ENCODE measurements at regions not wholly inside any gene's neighbourhood (a gene's known extent, or its start where the extent isn't known, plus 50 kb on each side); places are given as distances from the start of the nearest gene placed in this dataset.
"Not testable (repeated sequence)": the region's sequence is repeated elsewhere in the genome, so short reads cannot be mapped to it uniquely, and the experiment has no call there.

- H3K27ac ChIP-seq (ENCODE audit: low read depth in 1 of 2, low read length in 1 of 2); ATAC-seq (ENCODE audit: insufficient read depth, low FRiP score); H3K4me3 ChIP-seq; H3K27me3 ChIP-seq (ENCODE audit: control insufficient read depth in 3 of 3, insufficient read depth in 3 of 3, low read length in 2 of 3); H3K9me3 ChIP-seq (ENCODE audit: control insufficient read depth in 4 of 4, insufficient read depth in 3 of 4, low read length in 3 of 4); H3K9ac ChIP-seq (ENCODE audit: insufficient read depth in 1 of 2, low read length in 2 of 2); H3K36me3 ChIP-seq (ENCODE audit: control insufficient read depth in 4 of 4, insufficient read depth in 4 of 4, low read length in 4 of 4); DNase-seq: not testable (repeated sequence)
- peaks cover 0 to 11% (median 4%) of the 10 kb centered on the region in 5 donors for H3K4me1 ChIP-seq (ENCODE audit: control insufficient read depth in 5 of 5, insufficient read depth in 5 of 5, low read length in 5 of 5)
- 41 to 61% methylated on average over 6 of the region's 6 CpGs for WGBS, 2 donors
Measured at GRCh38 chr3:130182475-130182874, 100.8 kb downstream of the ALG1L2 start.

GRCh38 chr3:130183689-130184088 lies 102.1 kb downstream of the ALG1L2 start:
- not testable (repeated sequence) for H3K27ac ChIP-seq (ENCODE audit: low read depth in 1 of 2, low read length in 1 of 2); H3K9me3 ChIP-seq (ENCODE audit: control insufficient read depth in 4 of 4, insufficient read depth in 3 of 4, low read length in 3 of 4); ATAC-seq (ENCODE audit: insufficient read depth, low FRiP score); H3K9ac ChIP-seq (ENCODE audit: insufficient read depth in 1 of 2, low read length in 2 of 2); H3K36me3 ChIP-seq (ENCODE audit: control insufficient read depth in 4 of 4, insufficient read depth in 4 of 4, low read length in 4 of 4); H3K4me3 ChIP-seq; H3K27me3 ChIP-seq (ENCODE audit: control insufficient read depth in 3 of 3, insufficient read depth in 3 of 3, low read length in 2 of 3); DNase-seq
- WGBS, 2 donors, result 46 to 50% methylated on average over 5 of the region's 5 CpGs
- peaks cover 0 to 11% (median 4%) of the 10 kb centered on the region in 5 donors for H3K4me1 ChIP-seq (ENCODE audit: control insufficient read depth in 5 of 5, insufficient read depth in 5 of 5, low read length in 5 of 5)

DNA sequence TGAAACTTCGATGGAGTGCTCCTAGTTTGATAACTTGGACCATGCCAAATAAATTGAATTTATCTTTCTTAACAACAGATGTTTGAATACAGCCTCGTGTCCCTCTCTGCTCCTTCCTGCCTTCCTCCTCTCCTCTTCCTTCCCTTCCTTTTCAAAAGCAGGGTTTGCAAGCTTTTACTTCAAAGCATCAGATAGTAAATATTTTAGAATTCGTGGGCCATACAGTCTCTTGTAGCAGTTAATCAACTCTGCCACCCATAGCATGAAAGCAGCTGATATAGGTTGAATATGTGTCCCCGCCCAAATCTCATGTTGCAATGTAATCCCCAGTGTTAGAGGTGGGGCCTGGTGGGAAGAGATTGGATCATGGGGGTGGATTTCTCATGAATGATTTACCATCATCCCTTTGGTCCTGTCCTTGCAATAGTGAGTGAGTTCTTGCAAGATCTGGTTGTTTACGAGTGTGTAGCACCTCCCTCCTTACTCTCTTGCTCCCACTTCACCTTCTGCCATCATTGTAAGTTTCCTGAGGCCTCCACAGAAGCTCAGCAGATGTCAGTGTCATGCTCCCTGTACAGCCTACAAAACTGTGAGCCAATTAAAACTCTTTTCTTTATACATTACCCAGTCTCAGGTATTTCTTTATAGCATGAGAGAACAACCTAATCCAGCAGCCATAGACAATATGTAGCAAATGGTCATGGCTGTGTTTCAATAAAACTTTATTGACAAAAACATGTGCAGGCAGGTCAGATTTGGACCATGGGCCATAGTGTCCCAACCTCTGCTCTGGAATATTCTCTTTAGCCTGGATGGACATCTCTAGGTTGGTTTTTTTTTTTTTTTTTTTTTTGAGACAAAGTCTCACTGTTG lies 102.8 kb downstream of the ALG1L2 start:
- not testable (repeated sequence) for H3K9ac ChIP-seq (ENCODE audit: insufficient read depth in 1 of 2, low read length in 2 of 2); ATAC-seq (ENCODE audit: insufficient read depth, low FRiP score); H3K27ac ChIP-seq (ENCODE audit: low read depth in 1 of 2, low read length in 1 of 2); H3K4me3 ChIP-seq; H3K36me3 ChIP-seq (ENCODE audit: control insufficient read depth in 4 of 4, insufficient read depth in 4 of 4, low read length in 4 of 4); H3K27me3 ChIP-seq (ENCODE audit: control insufficient read depth in 3 of 3, insufficient read depth in 3 of 3, low read length in 2 of 3); H3K9me3 ChIP-seq (ENCODE audit: control insufficient read depth in 4 of 4, insufficient read depth in 3 of 4, low read length in 3 of 4); H3K4me1 ChIP-seq (ENCODE audit: control insufficient read depth in 5 of 5, insufficient read depth in 5 of 5, low read length in 5 of 5)
- WGBS, 2 donors, result 55 to 63% methylated on average over 5 of the region's 5 CpGs
- peak in 1 of 3 donors; percentile 4 for DNase-seq

DNA sequence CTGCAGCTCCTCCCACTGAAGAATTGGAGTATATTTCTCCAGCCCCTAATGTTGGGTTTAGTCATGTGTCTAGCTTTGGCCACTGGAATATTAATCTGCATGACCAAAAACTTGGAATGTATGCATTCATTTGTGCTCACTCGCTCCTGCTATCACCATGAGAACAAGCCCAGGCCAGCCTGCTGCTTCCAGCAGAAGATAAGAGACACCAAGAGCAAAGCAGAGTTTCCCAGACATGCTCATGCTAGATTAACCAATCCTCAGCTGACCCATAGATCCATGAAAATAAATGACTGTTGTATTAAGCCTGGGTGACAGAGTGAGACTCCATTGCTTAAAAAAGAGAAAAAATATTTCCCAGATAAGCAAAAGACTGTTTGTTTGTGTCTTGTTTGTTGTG lies 119.6 kb downstream of the ALG1L2 start:
- not testable (repeated sequence) for H3K4me1 ChIP-seq (ENCODE audit: control insufficient read depth in 5 of 5, insufficient read depth in 5 of 5, low read length in 5 of 5); H3K27me3 ChIP-seq (ENCODE audit: control insufficient read depth in 3 of 3, insufficient read depth in 3 of 3, low read length in 2 of 3); H3K9me3 ChIP-seq (ENCODE audit: control insufficient read depth in 4 of 4, insufficient read depth in 3 of 4, low read length in 3 of 4); H3K27ac ChIP-seq (ENCODE audit: low read depth in 1 of 2, low read length in 1 of 2); H3K36me3 ChIP-seq (ENCODE audit: control insufficient read depth in 4 of 4, insufficient read depth in 4 of 4, low read length in 4 of 4); H3K9ac ChIP-seq (ENCODE audit: insufficient read depth in 1 of 2, low read length in 2 of 2); DNase-seq; ATAC-seq (ENCODE audit: insufficient read depth, low FRiP score); H3K4me3 ChIP-seq
- 81 to 95% methylated on average over 1 of the region's 1 CpG for WGBS, 2 donors

DNA sequence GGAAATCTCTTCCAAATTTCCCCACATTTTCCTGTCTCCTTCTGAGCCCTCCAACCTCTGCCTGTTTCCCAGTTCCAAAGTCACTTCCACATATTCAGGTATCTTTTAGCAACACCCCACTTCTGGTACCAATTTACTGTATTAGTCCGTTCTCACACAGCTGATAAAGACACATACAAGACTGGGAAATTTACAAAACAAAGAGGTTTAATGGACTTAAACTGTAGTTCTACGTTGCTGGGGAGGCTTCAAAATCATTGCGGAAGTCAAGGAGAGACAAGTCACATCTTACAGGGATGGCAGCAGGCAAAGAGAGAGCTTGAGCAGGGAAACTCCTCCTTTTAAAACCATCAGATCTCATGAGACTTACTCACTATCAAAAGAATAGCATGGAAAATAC lies 122.0 kb downstream of the ALG1L2 start:
- not testable (repeated sequence) for H3K9ac ChIP-seq (ENCODE audit: insufficient read depth in 1 of 2, low read length in 2 of 2); H3K4me3 ChIP-seq; H3K4me1 ChIP-seq (ENCODE audit: control insufficient read depth in 5 of 5, insufficient read depth in 5 of 5, low read length in 5 of 5); DNase-seq; H3K9me3 ChIP-seq (ENCODE audit: control insufficient read depth in 4 of 4, insufficient read depth in 3 of 4, low read length in 3 of 4); ATAC-seq (ENCODE audit: insufficient read depth, low FRiP score); H3K27ac ChIP-seq (ENCODE audit: low read depth in 1 of 2, low read length in 1 of 2); H3K36me3 ChIP-seq (ENCODE audit: control insufficient read depth in 4 of 4, insufficient read depth in 4 of 4, low read length in 4 of 4); H3K27me3 ChIP-seq (ENCODE audit: control insufficient read depth in 3 of 3, insufficient read depth in 3 of 3, low read length in 2 of 3)
- WGBS, 2 donors, result 93 to 94% methylated on average over 3 of the region's 3 CpGs

DNA sequence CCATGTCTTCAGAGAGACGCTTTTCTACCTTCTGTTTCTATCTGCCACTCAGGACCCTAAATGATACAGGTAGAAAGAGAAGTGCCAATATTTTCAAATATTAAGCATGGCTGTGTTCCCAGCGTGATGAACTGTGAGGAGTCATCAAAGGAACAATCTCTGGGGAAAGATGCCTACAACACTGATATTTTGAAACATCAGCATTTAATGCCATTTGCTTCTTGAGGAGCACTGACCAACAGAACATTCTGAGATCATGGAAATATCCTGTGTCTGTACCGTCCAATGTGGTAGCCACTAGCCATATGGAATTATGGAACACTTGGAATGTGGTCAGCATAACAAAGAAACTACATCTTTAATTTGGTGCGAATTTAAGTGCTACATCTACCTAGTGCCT lies 117.9 kb upstream of the COL6A5 start:
- Histone ChIP-seq H3K27me3 (ENCODE audit: control insufficient read depth in 3 of 3, insufficient read depth in 3 of 3, low read length in 2 of 3) (no peaks in the 10 kb centered on the region), H3K36me3 (ENCODE audit: control insufficient read depth in 4 of 4, insufficient read depth in 4 of 4, low read length in 4 of 4) (no peaks in the 10 kb centered on the region), H3K4me3 (no peak overlapping the region), H3K9me3 (ENCODE audit: control insufficient read depth in 4 of 4, insufficient read depth in 3 of 4, low read length in 3 of 4) (no peaks in the 10 kb centered on the region), H3K4me1 (ENCODE audit: control insufficient read depth in 5 of 5, insufficient read depth in 5 of 5, low read length in 5 of 5) (no peaks in the 10 kb centered on the region), H3K27ac (ENCODE audit: low read depth in 1 of 2, low read length in 1 of 2) (no peak overlapping the region), H3K9ac (ENCODE audit: insufficient read depth in 1 of 2, low read length in 2 of 2) (no peak overlapping the region)
- TF ChIP-seq, protein P1, sequence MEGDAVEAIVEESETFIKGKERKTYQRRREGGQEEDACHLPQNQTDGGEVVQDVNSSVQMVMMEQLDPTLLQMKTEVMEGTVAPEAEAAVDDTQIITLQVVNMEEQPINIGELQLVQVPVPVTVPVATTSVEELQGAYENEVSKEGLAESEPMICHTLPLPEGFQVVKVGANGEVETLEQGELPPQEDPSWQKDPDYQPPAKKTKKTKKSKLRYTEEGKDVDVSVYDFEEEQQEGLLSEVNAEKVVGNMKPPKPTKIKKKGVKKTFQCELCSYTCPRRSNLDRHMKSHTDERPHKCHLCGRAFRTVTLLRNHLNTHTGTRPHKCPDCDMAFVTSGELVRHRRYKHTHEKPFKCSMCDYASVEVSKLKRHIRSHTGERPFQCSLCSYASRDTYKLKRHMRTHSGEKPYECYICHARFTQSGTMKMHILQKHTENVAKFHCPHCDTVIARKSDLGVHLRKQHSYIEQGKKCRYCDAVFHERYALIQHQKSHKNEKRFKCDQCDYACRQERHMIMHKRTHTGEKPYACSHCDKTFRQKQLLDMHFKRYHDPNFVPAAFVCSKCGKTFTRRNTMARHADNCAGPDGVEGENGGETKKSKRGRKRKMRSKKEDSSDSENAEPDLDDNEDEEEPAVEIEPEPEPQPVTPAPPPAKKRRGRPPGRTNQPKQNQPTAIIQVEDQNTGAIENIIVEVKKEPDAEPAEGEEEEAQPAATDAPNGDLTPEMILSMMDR (IDR thresholded peaks at IDR 0.05; ENCODE audit: control extremely low read depth, extremely low read depth), result no peak
- ATAC-seq (ENCODE audit: insufficient read depth, low FRiP score) (no peak), DNase-seq (no peak)
- 91% methylated on average over 4 of the region's 4 CpGs for WGBS, 2 donors

Data from lung (tissue), 11 donors.